ENCODE measurements at regions not wholly inside any gene's neighbourhood (a gene's known extent, or its start where the extent isn't known, plus 50 kb on each side); places are given as distances from the start of the nearest gene placed in this dataset.

- Mint-ChIP-seq H3K4me1 (no peaks in the 10 kb centered on the region), H3K27ac (no peak overlapping the region), H3K9me3 (peaks cover 77% of the 10 kb centered on the region), H3K4me3 (no peak overlapping the region), H3K27me3 (ENCODE audit: low read depth) (peaks cover 8% of the 10 kb centered on the region), H3K36me3 (peaks cover 83% of the 10 kb centered on the region)
- DNase-seq (ENCODE audit: low spot score) (no peak), ATAC-seq (no peak)
- POLR2A ChIA-PET: no interaction called here
- CTCF ChIA-PET: no interaction called here
- TF ChIP-seq, protein P1, sequence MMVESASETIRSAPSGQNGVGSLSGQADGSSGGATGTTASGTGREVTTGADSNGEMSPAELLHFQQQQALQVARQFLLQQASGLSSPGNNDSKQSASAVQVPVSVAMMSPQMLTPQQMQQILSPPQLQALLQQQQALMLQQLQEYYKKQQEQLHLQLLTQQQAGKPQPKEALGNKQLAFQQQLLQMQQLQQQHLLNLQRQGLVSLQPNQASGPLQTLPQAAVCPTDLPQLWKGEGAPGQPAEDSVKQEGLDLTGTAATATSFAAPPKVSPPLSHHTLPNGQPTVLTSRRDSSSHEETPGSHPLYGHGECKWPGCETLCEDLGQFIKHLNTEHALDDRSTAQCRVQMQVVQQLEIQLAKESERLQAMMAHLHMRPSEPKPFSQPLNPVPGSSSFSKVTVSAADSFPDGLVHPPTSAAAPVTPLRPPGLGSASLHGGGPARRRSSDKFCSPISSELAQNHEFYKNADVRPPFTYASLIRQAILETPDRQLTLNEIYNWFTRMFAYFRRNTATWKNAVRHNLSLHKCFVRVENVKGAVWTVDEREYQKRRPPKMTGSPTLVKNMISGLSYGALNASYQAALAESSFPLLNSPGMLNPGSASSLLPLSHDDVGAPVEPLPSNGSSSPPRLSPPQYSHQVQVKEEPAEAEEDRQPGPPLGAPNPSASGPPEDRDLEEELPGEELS (CRISPR knock-in tag; IDR thresholded peaks at IDR 0.05): no peak
- TF ChIP-seq ZNF416 (CRISPR knock-in tag; IDR thresholded peaks at IDR 0.05): no peak
- TF ChIP-seq, protein P2, sequence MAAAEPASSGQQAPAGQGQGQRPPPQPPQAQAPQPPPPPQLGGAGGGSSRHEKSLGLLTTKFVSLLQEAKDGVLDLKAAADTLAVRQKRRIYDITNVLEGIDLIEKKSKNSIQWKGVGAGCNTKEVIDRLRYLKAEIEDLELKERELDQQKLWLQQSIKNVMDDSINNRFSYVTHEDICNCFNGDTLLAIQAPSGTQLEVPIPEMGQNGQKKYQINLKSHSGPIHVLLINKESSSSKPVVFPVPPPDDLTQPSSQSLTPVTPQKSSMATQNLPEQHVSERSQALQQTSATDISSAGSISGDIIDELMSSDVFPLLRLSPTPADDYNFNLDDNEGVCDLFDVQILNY (CRISPR knock-in tag; IDR thresholded peaks at IDR 0.05): no peak
- TF ChIP-seq RORB (CRISPR knock-in tag; IDR thresholded peaks at IDR 0.05): no peak
- no peak for TF ChIP-seq FOXP1 (CRISPR knock-in tag; IDR thresholded peaks at IDR 0.05; ENCODE audit: borderline replicate concordance)
- TF ChIP-seq STAT6 (CRISPR knock-in tag; conservative IDR thresholded peaks at IDR 0.05; ENCODE audit: low read depth): no peak
- TF ChIP-seq, protein P3, sequence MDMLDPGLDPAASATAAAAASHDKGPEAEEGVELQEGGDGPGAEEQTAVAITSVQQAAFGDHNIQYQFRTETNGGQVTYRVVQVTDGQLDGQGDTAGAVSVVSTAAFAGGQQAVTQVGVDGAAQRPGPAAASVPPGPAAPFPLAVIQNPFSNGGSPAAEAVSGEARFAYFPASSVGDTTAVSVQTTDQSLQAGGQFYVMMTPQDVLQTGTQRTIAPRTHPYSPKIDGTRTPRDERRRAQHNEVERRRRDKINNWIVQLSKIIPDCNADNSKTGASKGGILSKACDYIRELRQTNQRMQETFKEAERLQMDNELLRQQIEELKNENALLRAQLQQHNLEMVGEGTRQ (CRISPR knock-in tag; IDR thresholded peaks at IDR 0.05): no peak
- TF ChIP-seq NFE2L1 (CRISPR knock-in tag; IDR thresholded peaks at IDR 0.05): no peak
- no peak for TF ChIP-seq ZNF532 (CRISPR knock-in tag; IDR thresholded peaks at IDR 0.05; ENCODE audit: borderline replicate concordance)
- TF ChIP-seq, protein P4, sequence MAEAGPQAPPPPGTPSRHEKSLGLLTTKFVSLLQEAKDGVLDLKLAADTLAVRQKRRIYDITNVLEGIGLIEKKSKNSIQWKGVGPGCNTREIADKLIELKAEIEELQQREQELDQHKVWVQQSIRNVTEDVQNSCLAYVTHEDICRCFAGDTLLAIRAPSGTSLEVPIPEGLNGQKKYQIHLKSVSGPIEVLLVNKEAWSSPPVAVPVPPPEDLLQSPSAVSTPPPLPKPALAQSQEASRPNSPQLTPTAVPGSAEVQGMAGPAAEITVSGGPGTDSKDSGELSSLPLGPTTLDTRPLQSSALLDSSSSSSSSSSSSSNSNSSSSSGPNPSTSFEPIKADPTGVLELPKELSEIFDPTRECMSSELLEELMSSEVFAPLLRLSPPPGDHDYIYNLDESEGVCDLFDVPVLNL (CRISPR knock-in tag; IDR thresholded peaks at IDR 0.05; ENCODE audit: borderline replicate concordance, low read depth): no peak
- no peak for TF ChIP-seq ZNF121 (CRISPR knock-in tag; IDR thresholded peaks at IDR 0.05)
- TF ChIP-seq CREB1 (CRISPR knock-in tag; IDR thresholded peaks at IDR 0.05): no peak
Measured at GRCh38 chr7:153938451-153938850, 113.7 kb upstream of the DPP6 start.

DNA sequence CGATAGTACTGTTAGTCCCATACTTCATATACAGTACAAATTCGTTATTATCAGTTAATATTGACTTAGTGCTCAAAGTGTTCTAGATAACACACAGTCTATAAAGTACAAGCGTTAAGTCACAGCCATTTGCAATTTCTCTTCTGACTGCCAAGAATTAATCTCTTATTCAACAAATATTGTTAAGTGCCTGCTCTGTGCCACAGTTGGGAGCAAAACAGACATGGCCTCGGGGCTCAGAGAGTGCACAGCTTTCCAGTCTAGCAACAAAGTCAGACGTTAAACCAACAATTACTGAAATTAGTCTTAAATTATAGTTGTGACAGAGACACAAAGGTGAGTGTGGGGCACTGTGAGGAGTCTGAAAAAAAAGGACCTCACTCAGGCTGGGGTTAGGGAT lies 113.0 kb upstream of the DPP6 start:
- Mint-ChIP-seq H3K4me3 (no peak overlapping the region), H3K36me3 (peaks cover 83% of the 10 kb centered on the region), H3K9me3 (peaks cover 78% of the 10 kb centered on the region), H3K27ac (no peak overlapping the region), H3K4me1 (no peaks in the 10 kb centered on the region), H3K27me3 (ENCODE audit: low read depth) (peaks cover 12% of the 10 kb centered on the region)
- DNase-seq (ENCODE audit: low spot score): no peak
- TF ChIP-seq HMGA2 (CRISPR knock-in tag; IDR thresholded peaks at IDR 0.05): no peak
- no peak for TF ChIP-seq EMX1 (CRISPR knock-in tag; IDR thresholded peaks at IDR 0.05)
- TF ChIP-seq MLX (CRISPR knock-in tag; IDR thresholded peaks at IDR 0.05): no peak
- no peak for TF ChIP-seq ETV6 (CRISPR knock-in tag; IDR thresholded peaks at IDR 0.05)
- TF ChIP-seq ARID4B (CRISPR knock-in tag; IDR thresholded peaks at IDR 0.05; ENCODE audit: borderline replicate concordance): no peak
- ChIA-PET CTCF (no interaction called here), POLR2A (no interaction called here)
- ATAC-seq: no peak

Measured in WTC11 (cell line).